Loucy (cell line): ENCODE measurements at regions not wholly inside any gene's neighbourhood (a gene's known extent, or its start where the extent isn't known, plus 50 kb on each side); places are given as distances from the start of the nearest gene placed in this dataset.

Source experiments
- CTCF ChIP-seq: fragments of 200-600 bp; sonication (generic); conservative IDR thresholded peaks from 2 replicates; pipeline ENCODE4 v1.5.1; 2014; ENCODE audit warnings: mild to moderate bottlenecking, antibody characterized with exemption, low read length
- EZH2phosphoT487 ChIP-seq: fragments of 200-600 bp; IDR thresholded peaks from 2 replicates; pipeline ENCODE4 v1.6.1; 2018; ENCODE audit warnings: antibody characterized with exemption, mild to moderate bottlenecking, moderate library complexity, borderline replicate concordance

GRCh38 chr20:12928358-12928754 is 80.4 kb upstream of the SPTLC3 start:
- TF ChIP-seq CTCF (no peak), EZH2phosphoT487 (no peak)
